ENCODE measurements at regions not wholly inside any gene's neighbourhood (a gene's known extent, or its start where the extent isn't known, plus 50 kb on each side); places are given as distances from the start of the nearest gene placed in this dataset.

- no peak for DNase-seq (ENCODE audit: extremely low read depth, low read depth)
- TF ChIP-seq CTCF (IDR thresholded peaks at IDR 0.05; ENCODE audit: low read depth, low read length), result no peak
Measured at GRCh38 chr18:30277676-30278075, 764.9 kb downstream of the DSC3 start.

- DNase-seq (ENCODE audit: extremely low read depth, low read depth), result no peak
- TF ChIP-seq CTCF (IDR thresholded peaks at IDR 0.05; ENCODE audit: low read depth, low read length), result no peak
Measured at GRCh38 chr18:30271716-30272115, 770.8 kb downstream of the DSC3 start.

- TF ChIP-seq CTCF (IDR thresholded peaks at IDR 0.05; ENCODE audit: low read depth, low read length), result no peak
- DNase-seq (ENCODE audit: extremely low read depth, low read depth), result no peak
Measured at GRCh38 chr18:30265190-30265589, 777.4 kb downstream of the DSC3 start.

- no peak for TF ChIP-seq CTCF (IDR thresholded peaks at IDR 0.05; ENCODE audit: low read depth, low read length)
- no peak for DNase-seq (ENCODE audit: extremely low read depth, low read depth)
Measured at GRCh38 chr18:30254331-30254730, 788.2 kb downstream of the DSC3 start.

GRCh38 chr18:30248056-30248455 is 794.5 kb downstream of the DSC3 start:
- DNase-seq (ENCODE audit: extremely low read depth, low read depth), result no peak
- no peak for TF ChIP-seq CTCF (IDR thresholded peaks at IDR 0.05; ENCODE audit: low read depth, low read length)

- no peak for TF ChIP-seq CTCF (IDR thresholded peaks at IDR 0.05; ENCODE audit: low read depth, low read length)
- no peak for DNase-seq (ENCODE audit: extremely low read depth, low read depth)
Measured at GRCh38 chr18:30245766-30246455, 796.6 kb downstream of the DSC3 start.

- DNase-seq (ENCODE audit: extremely low read depth, low read depth), result no peak
- no peak for TF ChIP-seq CTCF (IDR thresholded peaks at IDR 0.05; ENCODE audit: low read depth, low read length)
Measured at GRCh38 chr18:30234755-30235154, 807.8 kb downstream of the DSC3 start.
